ENCODE measurements at regions not wholly inside any gene's neighbourhood (a gene's known extent, or its start where the extent isn't known, plus 50 kb on each side); places are given as distances from the start of the nearest gene placed in this dataset.

DNA sequence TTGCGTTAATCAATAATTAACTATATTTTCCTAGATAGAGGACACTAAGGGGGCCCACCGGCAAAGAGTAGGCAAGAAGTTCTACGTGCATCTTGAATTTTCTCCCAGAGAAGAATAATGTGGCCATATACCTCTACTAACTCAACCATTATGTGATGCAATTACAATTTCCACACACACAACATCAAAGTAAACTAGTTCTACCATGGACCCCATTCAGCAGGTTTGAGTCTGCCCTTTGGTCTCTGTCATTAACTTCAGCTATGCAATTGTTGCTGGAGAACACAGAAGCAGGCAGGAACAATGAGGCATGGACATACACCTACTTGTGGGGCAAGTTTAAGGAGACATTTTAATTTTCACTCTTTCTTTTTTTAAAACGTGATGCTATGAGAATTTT, 705.9 kb downstream of the PDCD6IP start:
- TF ChIP-seq NFE2L1 (CRISPR knock-in tag; IDR thresholded peaks at IDR 0.05) (no peak), ETV6 (CRISPR knock-in tag; IDR thresholded peaks at IDR 0.05) (no peak), MYBL2 (CRISPR knock-in tag; IDR thresholded peaks at IDR 0.05) (no peak), NFYB (CRISPR knock-in tag; conservative IDR thresholded peaks at IDR 0.05; ENCODE audit: low read depth) (no peak), ZNF317 (CRISPR knock-in tag; IDR thresholded peaks at IDR 0.05; ENCODE audit: borderline replicate concordance, low read depth) (no peak), ESRRA (CRISPR knock-in tag; IDR thresholded peaks at IDR 0.05; ENCODE audit: borderline replicate concordance) (no peak)
- TF ChIP-seq, protein P1, sequence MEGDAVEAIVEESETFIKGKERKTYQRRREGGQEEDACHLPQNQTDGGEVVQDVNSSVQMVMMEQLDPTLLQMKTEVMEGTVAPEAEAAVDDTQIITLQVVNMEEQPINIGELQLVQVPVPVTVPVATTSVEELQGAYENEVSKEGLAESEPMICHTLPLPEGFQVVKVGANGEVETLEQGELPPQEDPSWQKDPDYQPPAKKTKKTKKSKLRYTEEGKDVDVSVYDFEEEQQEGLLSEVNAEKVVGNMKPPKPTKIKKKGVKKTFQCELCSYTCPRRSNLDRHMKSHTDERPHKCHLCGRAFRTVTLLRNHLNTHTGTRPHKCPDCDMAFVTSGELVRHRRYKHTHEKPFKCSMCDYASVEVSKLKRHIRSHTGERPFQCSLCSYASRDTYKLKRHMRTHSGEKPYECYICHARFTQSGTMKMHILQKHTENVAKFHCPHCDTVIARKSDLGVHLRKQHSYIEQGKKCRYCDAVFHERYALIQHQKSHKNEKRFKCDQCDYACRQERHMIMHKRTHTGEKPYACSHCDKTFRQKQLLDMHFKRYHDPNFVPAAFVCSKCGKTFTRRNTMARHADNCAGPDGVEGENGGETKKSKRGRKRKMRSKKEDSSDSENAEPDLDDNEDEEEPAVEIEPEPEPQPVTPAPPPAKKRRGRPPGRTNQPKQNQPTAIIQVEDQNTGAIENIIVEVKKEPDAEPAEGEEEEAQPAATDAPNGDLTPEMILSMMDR (IDR thresholded peaks at IDR 0.05), result no peak
- TF ChIP-seq, protein P2, sequence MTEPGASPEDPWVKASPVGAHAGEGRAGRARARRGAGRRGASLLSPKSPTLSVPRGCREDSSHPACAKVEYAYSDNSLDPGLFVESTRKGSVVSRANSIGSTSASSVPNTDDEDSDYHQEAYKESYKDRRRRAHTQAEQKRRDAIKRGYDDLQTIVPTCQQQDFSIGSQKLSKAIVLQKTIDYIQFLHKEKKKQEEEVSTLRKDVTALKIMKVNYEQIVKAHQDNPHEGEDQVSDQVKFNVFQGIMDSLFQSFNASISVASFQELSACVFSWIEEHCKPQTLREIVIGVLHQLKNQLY (CRISPR knock-in tag; IDR thresholded peaks at IDR 0.05), result no peak

All from WTC11 (cell line).